Caco-2 (cell line): ENCODE measurements at regions not wholly inside any gene's neighbourhood (a gene's known extent, or its start where the extent isn't known, plus 50 kb on each side); places are given as distances from the start of the nearest gene placed in this dataset.

Experiments used
- BruUV-seq: library from RNA; stranded (reverse); fragments of 400-500 nt; replicated peaks from 2 replicates; lab custom pipeline; 2021; lab: Mats Ljungman, UMichigan
- CTCF ChIA-PET: fragments of 300-600 bp; sonication (Branson Sonifier 250); formaldehyde crosslinking; loops from one replicate; lab custom pipeline; 2022; ENCODE audit warnings: antibody characterized with exemption; lab: Charles Lee
- POLR2A ChIA-PET: fragments of 300-600 bp; sonication (Branson Sonifier 250); formaldehyde crosslinking; loops from one replicate; lab custom pipeline; 2022; ENCODE audit warnings: antibody characterized with exemption; lab: Charles Lee
- DNase-seq, 2 experiments: peaks; one replicate each; pipeline versions ENCODE4 v3.0.0 to v3.0.0-alpha.2; 2020 to 2022
- H3K27me3 ChIP-seq: replicated peaks from 2 replicates; pipeline ENCODE4 v1.6.0; 2011; ENCODE audit warnings: low read length; ENCODE audit not compliant: control insufficient read depth, insufficient read depth
- H3K36me3 ChIP-seq: 2 replicates; pipeline ENCODE4 v1.5.1; 2011; ENCODE audit warnings: low read length; ENCODE audit not compliant: control insufficient read depth, insufficient read depth
- H3K4me1 ChIP-seq: fragments of 250-450 bp; sonication (Bioruptor Pico); 2 replicates; pipeline ENCODE4 v1.5.1; 2020; ENCODE audit warnings: mild to moderate bottlenecking
- H3K4me3 ChIP-seq: 2 replicates; pipeline ENCODE4 v1.5.1; 2011; ENCODE audit warnings: low read depth, mild to moderate bottlenecking, control low read depth, low read length
- H3K9me3 ChIP-seq: fragments of 250-450 bp; sonication (Bioruptor Pico); 2 replicates; pipeline ENCODE4 v1.5.1; 2020; ENCODE audit warnings: mild to moderate bottlenecking, moderate library complexity
- H3K27ac Mint-ChIP-seq: one replicate; pipeline ENCODE4 v1.8.0; 2022; ENCODE audit warnings: mixed read lengths; ENCODE audit not compliant: unreplicated experiment
- H3K27me3 Mint-ChIP-seq: one replicate; pipeline ENCODE4 v1.8.0; 2022; ENCODE audit warnings: mixed read lengths; ENCODE audit not compliant: insufficient read depth, unreplicated experiment
- H3K36me3 Mint-ChIP-seq: one replicate; pipeline ENCODE4 v1.8.0; 2022; ENCODE audit warnings: mild to moderate bottlenecking, mixed read lengths; ENCODE audit not compliant: insufficient read depth, unreplicated experiment
- H3K4me1 Mint-ChIP-seq: one replicate; pipeline ENCODE4 v1.8.0; 2022; ENCODE audit warnings: low read depth, mixed read lengths; ENCODE audit not compliant: unreplicated experiment
- H3K4me3 Mint-ChIP-seq: one replicate; pipeline ENCODE4 v1.8.0; 2022; ENCODE audit warnings: mild to moderate bottlenecking, moderate library complexity, mixed read lengths; ENCODE audit not compliant: unreplicated experiment
- H3K9me3 Mint-ChIP-seq: one replicate; pipeline ENCODE4 v1.8.0; 2022; ENCODE audit warnings: mixed read lengths; ENCODE audit not compliant: unreplicated experiment
- CTCF ChIP-seq, 2 experiments: fragments of 200-600 bp in 1 of 2; IDR thresholded peaks; 1 replicate in 1 of 2; 2 replicates in 1 of 2; pipeline versions ENCODE4 v1.5.1 to v1.8.0; 2011 to 2022; ENCODE audit warnings: antibody characterized with exemption in 1 of 2, control low read depth in 1 of 2, inconsistent platforms in 1 of 2, low read depth in 1 of 2, low read length in 1 of 2, mild to moderate bottlenecking in 1 of 2, moderate library complexity in 1 of 2; ENCODE audit not compliant: insufficient read depth in 1 of 2, severe bottlenecking in 1 of 2, unreplicated experiment in 1 of 2
- intact Hi-C: fragments of 100-400 bp; cut with micrococcal nuclease; formaldehyde crosslinking; loops from one replicate; pipeline ENCODE4 v1.10.0; 2022; ENCODE audit not compliant: unreplicated experiment

GRCh38 chr6:102582569-102582968 lies 1189.1 kb downstream of the GRIK2 start:
- POLR2A ChIA-PET = no interaction called here
- no peaks in the 10 kb centered on the region for H3K36me3 ChIP-seq
- no peaks in the 10 kb centered on the region for H3K36me3 Mint-ChIP-seq
- no peak for TF ChIP-seq CTCF (IDR thresholded peaks at IDR 0.05; ENCODE audit: insufficient read depth in 1 of 2, low read depth in 1 of 2, low read length in 1 of 2, severe bottlenecking in 1 of 2, unreplicated experiment in 1 of 2)
- no peaks in the 10 kb centered on the region for H3K27me3 ChIP-seq
- no peak overlapping the region for H3K4me3 Mint-ChIP-seq
- DNase-seq = no peak
- H3K4me3 ChIP-seq = no peak overlapping the region
- H3K4me1 Mint-ChIP-seq = no peaks in the 10 kb centered on the region
- BruUV-seq = no TSS peak
- CTCF ChIA-PET = no interaction called here
- H3K9me3 Mint-ChIP-seq = no peaks in the 10 kb centered on the region
- H3K27me3 Mint-ChIP-seq = no peaks in the 10 kb centered on the region
- H3K9me3 ChIP-seq = no peaks in the 10 kb centered on the region
- H3K4me1 ChIP-seq = no peaks in the 10 kb centered on the region
- H3K27ac Mint-ChIP-seq = no peak overlapping the region
- intact Hi-C loops = no loop called here

- H3K36me3 Mint-ChIP-seq = no peaks in the 10 kb centered on the region
- intact Hi-C loops = no loop called here
- Histone ChIP-seq H3K4me1 (no peaks in the 10 kb centered on the region), H3K4me3 (no peak overlapping the region), H3K36me3 (no peaks in the 10 kb centered on the region), H3K27me3 (no peaks in the 10 kb centered on the region), H3K9me3 (no peaks in the 10 kb centered on the region)
- no peaks in the 10 kb centered on the region for H3K27me3 Mint-ChIP-seq
- no peak for TF ChIP-seq CTCF (IDR thresholded peaks at IDR 0.05; ENCODE audit: insufficient read depth in 1 of 2, low read depth in 1 of 2, low read length in 1 of 2, severe bottlenecking in 1 of 2, unreplicated experiment in 1 of 2)
- no peak overlapping the region for H3K4me3 Mint-ChIP-seq
- ChIA-PET CTCF (no interaction called here), POLR2A (no interaction called here)
- no TSS peak for BruUV-seq
- DNase-seq = no peak
- no peaks in the 10 kb centered on the region for H3K9me3 Mint-ChIP-seq
- H3K4me1 Mint-ChIP-seq = no peaks in the 10 kb centered on the region
- H3K27ac Mint-ChIP-seq = no peak overlapping the region
Measured at GRCh38 chr6:102581378-102582124, 1188.0 kb downstream of the GRIK2 start.

- H3K4me3 Mint-ChIP-seq = no peak overlapping the region
- no peaks in the 10 kb centered on the region for H3K4me1 Mint-ChIP-seq
- Histone ChIP-seq H3K4me1 (no peaks in the 10 kb centered on the region), H3K9me3 (no peaks in the 10 kb centered on the region), H3K27me3 (no peaks in the 10 kb centered on the region), H3K4me3 (no peak overlapping the region), H3K36me3 (no peaks in the 10 kb centered on the region)
- no peaks in the 10 kb centered on the region for H3K9me3 Mint-ChIP-seq
- H3K36me3 Mint-ChIP-seq = no peaks in the 10 kb centered on the region
- intact Hi-C loops = no loop called here
- ChIA-PET POLR2A (no interaction called here), CTCF (no interaction called here)
- BruUV-seq = no TSS peak
- no peak for DNase-seq
- H3K27ac Mint-ChIP-seq = no peak overlapping the region
- TF ChIP-seq CTCF (IDR thresholded peaks at IDR 0.05; ENCODE audit: insufficient read depth in 1 of 2, low read depth in 1 of 2, low read length in 1 of 2, severe bottlenecking in 1 of 2, unreplicated experiment in 1 of 2) = no peak
- H3K27me3 Mint-ChIP-seq = no peaks in the 10 kb centered on the region
Measured at GRCh38 chr6:102571236-102571908, 1177.9 kb downstream of the GRIK2 start.
